DMS79 treated with DMSO at 0.1 percent for 48 hours (cell line): ENCODE measurements at regions not wholly inside any gene's neighbourhood (a gene's known extent, or its start where the extent isn't known, plus 50 kb on each side); places are given as distances from the start of the nearest gene placed in this dataset.
A peak's percentile ranks its signal among the peaks of the same experiment; 100 is the strongest.
"Not testable (repeated sequence)": the region's sequence is repeated elsewhere in the genome, so short reads cannot be mapped to it uniquely, and the experiment has no call there.

Experiments
- DNase-seq: peaks from one replicate; lab custom pipeline; 2025; lab: John Stamatoyannopoulos, UW

GRCh38 chr12:88833641-88834116 lies 253.4 kb upstream of the KITLG start:
- no peak for DNase-seq

DNA sequence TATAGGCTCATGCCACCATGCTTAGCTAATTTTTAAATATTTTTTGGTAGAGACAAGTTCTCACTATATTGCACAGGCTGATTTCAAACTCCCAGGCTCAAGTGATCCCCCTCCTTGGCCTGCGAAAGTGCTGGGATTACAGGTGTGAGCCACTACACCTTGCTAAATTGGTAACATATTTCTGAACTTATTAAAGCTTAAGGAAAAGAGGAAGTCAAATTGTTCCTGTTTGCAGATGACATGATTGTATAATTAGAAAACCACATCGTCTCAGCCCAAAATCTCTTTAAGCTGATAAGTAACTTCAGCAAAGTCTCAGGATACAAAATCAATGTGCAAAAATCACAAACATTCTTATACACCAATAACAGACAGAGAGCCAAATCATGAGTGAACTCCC lies 248.3 kb upstream of the KITLG start:
- DNase-seq, result not testable (repeated sequence)

GRCh38 chr12:88820012-88820411 lies 239.7 kb upstream of the KITLG start:
- DNase-seq, result no peak

DNA sequence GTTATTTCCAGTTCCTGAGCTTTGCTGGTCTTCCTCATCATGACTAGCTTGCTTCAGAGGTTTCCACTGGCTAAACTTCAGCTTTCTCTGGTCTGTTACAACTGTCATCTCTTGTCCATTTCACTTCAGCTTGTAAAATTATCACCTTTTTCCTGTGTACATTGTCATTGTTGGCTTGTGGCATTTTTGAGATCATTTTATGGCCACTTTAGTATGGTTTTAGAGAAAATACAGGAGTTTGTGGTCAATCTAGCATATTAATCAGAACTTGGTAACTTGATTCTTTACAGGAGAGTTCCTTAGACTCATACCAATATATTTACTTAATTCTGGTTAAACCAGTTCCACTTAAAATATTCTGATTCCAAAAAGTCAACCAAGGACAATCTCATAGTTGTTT lies 235.9 kb upstream of the KITLG start:
- DNase-seq, result peak; percentile 52

GRCh38 chr12:88814779-88815178 lies 234.5 kb upstream of the KITLG start:
- no peak for DNase-seq

GRCh38 chr12:88812610-88813009 lies 232.3 kb upstream of the KITLG start:
- no peak for DNase-seq

- no peak for DNase-seq
Observed at GRCh38 chr12:88810806-88811205, 230.5 kb upstream of the KITLG start.

DNA sequence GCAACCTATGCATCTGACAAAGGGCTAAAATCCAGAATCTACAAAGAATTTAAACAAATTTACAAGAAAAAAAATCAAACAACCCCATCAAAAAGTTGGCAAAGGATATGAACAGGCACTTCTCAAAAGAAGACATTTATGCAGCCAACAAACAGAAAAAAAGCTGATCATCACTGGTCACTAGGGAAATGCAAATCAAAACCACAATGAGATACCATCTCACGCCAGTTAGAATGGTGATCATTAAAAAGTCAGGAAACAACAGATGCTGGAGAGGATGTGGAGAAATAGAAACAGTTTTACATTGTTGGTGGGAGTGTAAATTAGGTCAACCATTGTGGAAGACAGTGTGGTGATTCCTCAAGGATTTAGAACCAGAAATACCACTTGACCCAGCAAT lies 229.6 kb upstream of the KITLG start:
- not testable (repeated sequence) for DNase-seq

DNA sequence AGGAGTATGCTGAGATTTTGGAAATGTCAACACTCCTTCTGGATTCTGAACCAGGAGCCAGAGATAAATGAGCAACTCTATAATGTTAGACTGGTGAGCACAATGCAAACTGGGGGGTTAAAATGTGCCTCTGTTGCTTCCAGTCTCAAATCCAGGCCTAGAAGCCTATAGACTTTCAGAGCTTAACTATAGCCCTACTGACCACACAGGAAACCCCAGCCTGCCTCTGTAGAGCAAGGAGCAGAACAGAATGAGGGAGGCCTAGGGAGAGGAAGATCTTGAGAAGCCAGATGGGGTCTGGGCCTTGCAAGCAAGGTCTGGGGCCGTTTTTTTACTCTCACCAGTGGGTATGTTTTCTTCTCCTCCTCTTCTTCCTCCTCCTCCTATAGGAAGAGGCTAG lies 225.4 kb upstream of the KITLG start:
- DNase-seq, result no peak

GRCh38 chr12:88805286-88805685 lies 225.0 kb upstream of the KITLG start:
- DNase-seq, result no peak

GRCh38 chr12:88802096-88802706 lies 221.9 kb upstream of the KITLG start:
- no peak for DNase-seq

DNA sequence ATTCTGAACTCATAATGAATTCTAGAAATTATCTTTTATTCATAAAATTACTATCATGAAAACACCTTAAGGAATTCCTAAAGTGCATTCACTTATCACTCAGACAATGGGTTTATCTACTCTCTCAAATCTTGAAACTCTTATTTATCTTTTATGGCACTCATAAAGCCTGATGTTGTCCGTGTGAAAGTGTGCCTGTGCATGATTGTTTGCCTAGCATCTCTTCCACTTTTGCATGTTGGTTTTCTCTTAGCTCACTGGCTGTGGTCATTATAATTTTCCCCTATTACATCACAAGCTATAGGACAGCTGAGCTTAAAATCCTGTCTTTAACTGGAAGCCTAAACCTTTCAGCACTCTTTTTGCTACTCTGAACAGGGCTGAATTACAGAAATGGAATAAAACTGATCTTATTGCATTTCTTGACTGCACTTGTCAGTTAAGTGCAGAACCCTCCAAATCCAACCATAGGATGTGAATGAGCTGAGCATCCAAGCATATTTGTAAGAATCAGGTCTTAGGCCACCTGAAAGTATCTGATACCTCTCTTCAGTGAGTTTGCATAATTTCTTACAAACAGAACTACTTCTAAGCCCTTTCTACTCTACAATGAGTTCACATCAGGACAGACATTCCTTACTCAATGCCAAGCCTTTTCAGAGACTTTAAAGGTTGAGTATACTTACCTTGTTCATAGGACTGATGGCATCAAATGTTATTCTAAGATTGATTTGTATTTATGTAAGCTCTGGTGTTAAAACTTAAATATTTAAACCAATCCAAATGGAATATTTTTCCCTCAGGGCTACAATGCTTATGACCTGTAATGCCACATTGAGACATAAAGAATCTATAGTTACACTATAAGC lies 221.2 kb upstream of the KITLG start:
- no peak for DNase-seq

DNA sequence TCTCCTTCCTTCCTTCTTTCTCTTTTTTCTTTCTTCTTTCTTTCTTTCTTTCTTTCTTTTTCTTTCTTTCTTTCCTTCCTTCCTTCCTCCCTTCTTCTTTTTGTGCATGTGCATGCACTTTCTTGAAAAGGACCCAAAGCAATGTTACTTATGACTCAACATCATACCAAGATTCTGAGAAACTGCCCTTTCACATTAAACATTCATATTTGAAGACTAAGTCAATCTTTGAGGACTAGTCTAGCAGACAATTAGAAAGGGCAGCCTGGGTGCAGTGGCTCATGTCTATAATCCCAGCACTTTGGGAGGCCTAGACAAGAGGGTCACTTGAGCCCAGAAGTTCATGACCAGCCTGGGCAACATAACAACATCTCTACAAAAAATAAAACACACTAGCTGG lies 212.8 kb upstream of the KITLG start:
- DNase-seq, result no peak

- DNase-seq, result no peak
Observed at GRCh38 chr12:88790231-88790630, 210.0 kb upstream of the KITLG start.

DNA sequence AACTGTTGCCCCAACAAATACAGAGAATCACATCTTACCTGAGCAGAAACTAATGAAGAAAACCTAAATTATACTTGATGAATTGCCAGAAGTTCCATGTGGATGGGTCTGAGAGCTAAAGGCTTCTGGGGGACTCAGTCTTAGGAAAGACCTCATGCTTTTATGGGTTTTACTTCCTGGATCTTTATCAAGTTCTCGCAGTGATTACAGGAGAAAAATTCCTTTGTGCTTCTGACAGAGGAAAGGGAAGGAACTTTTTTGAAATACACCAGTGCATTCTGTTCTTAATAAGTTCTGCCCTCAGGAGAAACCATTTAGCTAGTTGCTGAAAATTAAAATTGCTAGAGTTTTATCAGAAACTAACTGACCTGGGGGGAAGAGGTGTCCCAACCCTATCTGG lies 203.9 kb upstream of the KITLG start:
- DNase-seq, result no peak

DNA sequence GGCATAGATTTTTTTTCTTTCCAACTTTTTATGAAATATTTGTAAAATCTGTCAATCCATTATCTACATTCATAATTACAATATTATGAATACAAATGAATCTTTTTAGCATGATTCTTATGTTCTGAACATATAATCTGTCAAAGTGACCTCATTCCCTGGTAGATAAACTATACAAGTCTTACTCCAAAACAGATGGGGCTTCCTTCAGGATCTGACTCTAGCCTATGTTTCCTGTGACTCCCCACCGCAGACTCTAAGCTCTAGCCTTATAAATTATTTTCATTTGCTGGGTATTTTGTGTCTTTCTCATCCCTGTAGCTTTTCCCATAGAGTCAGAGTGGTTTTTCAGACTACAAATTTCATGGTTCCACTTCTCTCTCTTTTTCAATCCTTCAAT lies 202.1 kb upstream of the KITLG start:
- no peak for DNase-seq

DNA sequence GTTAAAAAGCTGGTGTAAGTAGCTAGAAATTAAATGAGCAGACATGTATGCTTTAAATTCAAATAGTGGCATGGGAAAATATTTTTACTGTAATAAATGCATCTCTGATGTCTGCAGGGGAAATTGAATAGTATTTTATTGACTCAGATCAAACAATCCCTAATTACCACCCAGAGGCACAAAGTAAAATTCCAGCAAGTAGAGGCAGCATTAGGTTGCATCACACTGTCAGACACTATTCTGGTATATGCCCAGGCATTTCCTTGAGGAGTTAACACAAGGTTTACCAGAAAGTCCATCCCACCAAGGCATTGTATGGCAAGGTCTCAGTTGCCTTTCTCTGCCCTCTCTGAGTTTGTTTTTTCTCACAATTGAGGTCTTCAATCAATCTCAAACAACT lies 201.6 kb upstream of the KITLG start:
- DNase-seq, result no peak

GRCh38 chr12:88778064-88778463 lies 197.8 kb upstream of the KITLG start:
- DNase-seq, result no peak

- DNase-seq, result no peak
Observed at GRCh38 chr12:88775742-88776151, 195.5 kb upstream of the KITLG start.

DNA sequence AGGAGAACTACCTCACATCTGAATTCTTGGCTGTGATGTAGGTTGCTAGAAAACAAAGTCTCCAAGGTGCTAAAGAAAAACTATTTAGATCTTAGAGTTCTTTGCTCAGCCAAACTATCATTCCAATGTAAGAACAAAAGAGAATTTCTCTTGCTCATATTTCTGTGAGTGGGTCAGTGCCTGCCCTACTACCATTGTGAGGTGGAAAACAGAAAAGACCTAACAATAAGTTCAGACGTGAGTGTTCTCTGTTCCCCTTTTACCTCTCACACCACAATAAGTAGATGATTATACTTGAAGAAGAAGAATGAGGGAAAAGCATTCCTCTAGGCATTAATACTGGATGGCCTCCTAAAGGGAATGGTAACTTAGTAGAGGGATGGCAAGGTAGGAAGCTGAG lies 187.4 kb upstream of the KITLG start:
- DNase-seq, result no peak

DNA sequence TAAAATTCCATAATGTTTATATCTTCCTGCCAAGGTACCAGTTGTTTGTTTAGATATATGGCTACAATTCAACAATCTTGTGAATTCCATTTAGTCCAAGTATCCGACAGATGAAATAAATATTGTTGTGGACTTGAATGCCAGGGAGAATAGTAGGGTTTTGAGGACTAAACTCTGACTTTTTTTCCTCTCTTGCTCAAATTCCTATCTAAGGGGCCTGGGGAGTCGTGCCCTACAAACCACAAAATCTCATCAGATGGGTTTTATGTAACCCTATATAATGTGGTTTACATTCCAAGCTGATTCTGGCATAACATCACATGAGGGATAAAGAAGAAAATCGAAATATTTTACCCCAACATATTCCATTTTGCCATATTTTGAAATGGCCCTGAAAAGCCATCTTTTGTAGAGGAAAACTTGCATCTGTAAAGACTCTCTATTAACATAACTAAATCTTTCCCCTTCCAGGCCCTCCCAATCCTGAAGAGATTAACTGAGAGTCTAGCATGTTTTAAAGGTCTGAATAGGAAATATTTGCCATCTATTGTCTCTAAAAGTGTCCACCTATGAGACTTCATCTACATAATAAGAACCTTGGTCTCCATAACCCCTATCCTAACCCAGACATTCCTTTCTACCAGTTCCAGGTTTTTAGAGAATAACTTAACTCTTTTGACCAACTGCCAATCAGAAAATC lies 184.7 kb upstream of the KITLG start:
- no peak for DNase-seq

DNA sequence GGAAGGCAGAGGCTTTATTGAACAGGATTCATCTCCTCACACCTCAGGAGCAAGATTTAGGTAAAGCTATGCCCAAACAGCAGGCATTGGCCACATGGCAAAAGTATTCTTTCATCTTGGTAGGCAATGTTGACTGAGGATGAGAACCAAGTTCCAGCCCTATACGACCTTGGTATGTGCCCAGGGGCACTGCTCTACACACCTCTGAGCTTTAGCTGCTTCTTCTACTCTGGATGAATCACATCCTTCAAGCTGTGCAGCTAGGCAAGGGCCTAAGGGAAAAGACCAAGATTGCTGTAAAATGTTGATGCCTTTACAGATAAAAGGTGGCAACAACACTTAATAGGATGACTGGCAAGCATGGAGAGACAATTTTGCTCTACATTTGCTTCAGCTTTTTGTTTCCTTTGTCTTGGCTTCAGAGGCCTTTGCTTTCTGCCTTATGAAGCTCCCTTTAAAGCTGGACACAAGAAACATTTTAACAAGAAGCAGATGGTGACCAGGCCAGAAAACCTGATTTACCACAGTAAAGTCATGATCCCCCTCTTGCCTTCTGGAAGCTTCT lies 183.3 kb upstream of the KITLG start:
- DNase-seq, result no peak

GRCh38 chr12:88758176-88758575 lies 177.9 kb upstream of the KITLG start:
- DNase-seq, result no peak
